Spleen (tissue), 11 donors: ENCODE measurements at regions not wholly inside any gene's neighbourhood (a gene's known extent, or its start where the extent isn't known, plus 50 kb on each side); places are given as distances from the start of the nearest gene placed in this dataset.

Experiments used
- DNase-seq: peaks from one replicate; pipeline ENCODE4 v3.0.0-alpha.2; 2020
- H3K27ac ChIP-seq, 8 donors: fragments of 200-600 bp; sonication (generic) in 7 of 8; 1 replicate in 4 of 8; 2 replicates in 4 of 8; pipeline versions ENCODE4 v1.5.0 to v1.8.0; 2016 to 2021; ENCODE audit warnings: inconsistent platforms in 4 of 8, mild to moderate bottlenecking in 4 of 8, moderate library complexity in 1 of 8
- H3K27me3 ChIP-seq, 7 donors: fragments of 200-600 bp; sonication (generic) in 6 of 7; replicated peaks in 1 of 7; 1 replicate in 4 of 7; 2 replicates in 3 of 7; pipeline versions ENCODE4 v1.5.0 to v1.8.0; 2016 to 2021; ENCODE audit warnings: inconsistent platforms in 3 of 7, mild to moderate bottlenecking in 1 of 7
- H3K36me3 ChIP-seq, 6 donors: fragments of 200-600 bp; sonication (generic) in 5 of 6; 1 replicate in 4 of 6; 2 replicates in 2 of 6; pipeline versions ENCODE4 v1.5.0 to v1.8.0; 2016 to 2021; ENCODE audit warnings: inconsistent platforms in 2 of 6
- H3K4me1 ChIP-seq, 6 donors: fragments of 200-600 bp; sonication (generic) in 5 of 6; 1 replicate in 3 of 6; 2 replicates in 3 of 6; pipeline versions ENCODE4 v1.5.0 to v1.8.0; 2016 to 2021; ENCODE audit warnings: inconsistent platforms in 3 of 6
- H3K4me3 ChIP-seq, 8 donors: fragments of 200-600 bp; sonication (generic) in 7 of 8; 1 replicate in 4 of 8; 2 replicates in 4 of 8; pipeline versions ENCODE4 v1.5.0 to v1.8.0; 2016 to 2021; ENCODE audit warnings: inconsistent platforms in 4 of 8, mild to moderate bottlenecking in 4 of 8, moderate library complexity in 2 of 8
- H3K9me3 ChIP-seq, 8 donors: fragments of 200-600 bp; sonication (generic) in 7 of 8; 1 replicate in 4 of 8; 2 replicates in 4 of 8; pipeline versions ENCODE4 v1.5.0 to v1.8.0; 2016 to 2021; ENCODE audit warnings: inconsistent platforms in 4 of 8
- POLR2A ChIP-seq, 3 donors: fragments of 450-650 bp; IDR thresholded peaks; one replicate each; pipeline ENCODE4 v1.5.1; 2017; ENCODE audit warnings: antibody characterized with exemption in 3 of 3, mild to moderate bottlenecking in 1 of 3
- POLR2AphosphoS5 ChIP-seq, 3 donors: sonication (generic); formaldehyde crosslinking; IDR thresholded peaks; one replicate each; pipeline ENCODE4 v1.5.1; 2017; ENCODE audit warnings: antibody characterized with exemption in 3 of 3
- WGBS, 5 donors: extraction: QIAGEN DNeasy Blood & Tissue Kit in 3 of 5; methylation state at CpG; one replicate each; pipeline versions ENCODE4 v1.1.5 to v1.1.7; 2013 to 2018; 5-methylcytosine and 5-hydroxymethylcytosine counted together
- intact Hi-C: fragments of 100-400 bp; cut with DNase I; formaldehyde crosslinking; loops from one replicate; pipeline ENCODE4 v1.15.0; 2023; ENCODE audit warnings: low total_unique reads
- TF ChIP-seq, protein P1 (sequence below), 11 experiments: fragments of 200-600 bp in 7 of 11; fragments of 450-650 bp in 4 of 11; sonication (generic) in 4 of 11; IDR thresholded peaks in 8 of 11; conservative IDR thresholded peaks in 3 of 11; 1 replicate in 7 of 11; 2 replicates in 4 of 11; pipeline versions ENCODE4 v1.4.0 to v1.8.0; 2016 to 2021; ENCODE audit warnings: antibody characterized with exemption in 11 of 11, inconsistent platforms in 4 of 11, mild to moderate bottlenecking in 1 of 11
- donor health status: healthy with polysubstance abuse.
- donor health status: DM: no; HTN: no; CAD: no; lungs with moderate emphysema.
- donor health status: DM: no; HTN: no; CAD: no.
- donor health status: Bipolar disorder and iron deficiency.
- donor health status: healthy.
- donor health status: DM: no; HTN: no; CAD: no.
- donor health status: DM: yes; HTN: yes; CAD: no.

DNA sequence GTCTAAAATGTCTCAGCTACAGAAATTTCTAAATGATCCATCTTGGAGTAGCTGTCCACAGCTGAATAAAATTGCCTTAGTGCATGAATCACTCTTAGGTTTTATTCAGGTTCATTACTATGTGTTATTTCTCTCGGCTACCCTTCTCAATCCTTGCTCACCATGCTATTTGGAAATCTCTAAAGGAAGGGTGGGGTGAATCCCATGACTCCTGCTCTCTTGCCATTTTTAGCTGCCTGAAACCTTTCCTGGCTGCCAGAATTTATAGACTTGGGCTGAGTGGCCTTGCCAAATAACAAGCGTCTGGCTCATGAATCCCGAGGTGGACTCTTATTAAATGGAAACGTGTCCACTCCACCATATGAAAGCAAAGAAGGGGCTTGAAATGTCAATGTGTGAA lies 936.1 kb upstream of the SOX9 start:
- no peaks in the 10 kb centered on the region for H3K9me3 ChIP-seq
- no peak overlapping the region for H3K27ac ChIP-seq
- no peak for DNase-seq
- no peak overlapping the region for H3K4me3 ChIP-seq
- no peaks in the 10 kb centered on the region for H3K36me3 ChIP-seq
- 59 to 77% (median 69%) methylated on average over 4 of the region's 4 CpGs for WGBS, 5 donors
- H3K27me3 ChIP-seq: no peaks in the 10 kb centered on the region
- no peaks in the 10 kb centered on the region for H3K4me1 ChIP-seq
- TF ChIP-seq, protein P1, sequence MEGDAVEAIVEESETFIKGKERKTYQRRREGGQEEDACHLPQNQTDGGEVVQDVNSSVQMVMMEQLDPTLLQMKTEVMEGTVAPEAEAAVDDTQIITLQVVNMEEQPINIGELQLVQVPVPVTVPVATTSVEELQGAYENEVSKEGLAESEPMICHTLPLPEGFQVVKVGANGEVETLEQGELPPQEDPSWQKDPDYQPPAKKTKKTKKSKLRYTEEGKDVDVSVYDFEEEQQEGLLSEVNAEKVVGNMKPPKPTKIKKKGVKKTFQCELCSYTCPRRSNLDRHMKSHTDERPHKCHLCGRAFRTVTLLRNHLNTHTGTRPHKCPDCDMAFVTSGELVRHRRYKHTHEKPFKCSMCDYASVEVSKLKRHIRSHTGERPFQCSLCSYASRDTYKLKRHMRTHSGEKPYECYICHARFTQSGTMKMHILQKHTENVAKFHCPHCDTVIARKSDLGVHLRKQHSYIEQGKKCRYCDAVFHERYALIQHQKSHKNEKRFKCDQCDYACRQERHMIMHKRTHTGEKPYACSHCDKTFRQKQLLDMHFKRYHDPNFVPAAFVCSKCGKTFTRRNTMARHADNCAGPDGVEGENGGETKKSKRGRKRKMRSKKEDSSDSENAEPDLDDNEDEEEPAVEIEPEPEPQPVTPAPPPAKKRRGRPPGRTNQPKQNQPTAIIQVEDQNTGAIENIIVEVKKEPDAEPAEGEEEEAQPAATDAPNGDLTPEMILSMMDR (IDR thresholded peaks at IDR 0.05 in 8 of 11, conservative IDR thresholded peaks at IDR 0.05 in 3 of 11): no peak
- TF ChIP-seq POLR2AphosphoS5 (IDR thresholded peaks at IDR 0.05) (no peak), POLR2A (IDR thresholded peaks at IDR 0.05) (no peak)
- intact Hi-C loops: no loop called here

DNA sequence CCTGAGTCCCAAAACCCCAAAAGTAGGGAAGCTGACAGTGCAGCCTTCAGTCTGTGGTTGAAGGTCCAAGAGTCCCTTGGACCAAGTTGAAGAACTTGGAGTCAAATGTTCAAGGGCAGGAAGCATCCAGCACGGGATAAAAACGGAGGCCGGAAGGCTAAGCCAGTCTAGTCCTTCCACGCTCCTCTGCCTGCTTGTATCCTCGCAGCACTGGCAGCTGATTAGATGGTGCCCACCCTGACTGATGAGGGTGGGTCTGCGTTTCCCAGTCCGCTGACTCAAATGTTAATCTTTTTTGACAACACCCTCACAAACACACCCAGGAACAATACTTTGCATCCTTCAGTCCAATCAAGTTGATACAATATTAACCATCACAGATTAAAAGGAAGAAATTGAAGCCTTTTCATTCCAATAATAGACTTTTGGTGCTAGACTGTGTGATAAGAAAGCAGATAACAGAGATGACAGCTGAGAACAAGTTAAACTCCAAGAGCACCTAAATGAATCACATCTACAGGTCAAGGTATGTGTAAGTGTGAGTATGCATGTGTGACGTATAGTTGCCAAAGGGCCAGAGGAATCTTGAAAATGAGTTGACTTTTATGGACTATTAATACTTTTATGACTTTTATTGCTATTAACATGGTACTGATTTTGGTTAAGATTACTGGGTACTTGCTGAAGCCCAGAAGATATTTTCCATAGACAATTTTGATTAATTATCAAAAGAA lies 933.5 kb upstream of the SOX9 start:
- no peak overlapping the region for H3K4me3 ChIP-seq

DNA sequence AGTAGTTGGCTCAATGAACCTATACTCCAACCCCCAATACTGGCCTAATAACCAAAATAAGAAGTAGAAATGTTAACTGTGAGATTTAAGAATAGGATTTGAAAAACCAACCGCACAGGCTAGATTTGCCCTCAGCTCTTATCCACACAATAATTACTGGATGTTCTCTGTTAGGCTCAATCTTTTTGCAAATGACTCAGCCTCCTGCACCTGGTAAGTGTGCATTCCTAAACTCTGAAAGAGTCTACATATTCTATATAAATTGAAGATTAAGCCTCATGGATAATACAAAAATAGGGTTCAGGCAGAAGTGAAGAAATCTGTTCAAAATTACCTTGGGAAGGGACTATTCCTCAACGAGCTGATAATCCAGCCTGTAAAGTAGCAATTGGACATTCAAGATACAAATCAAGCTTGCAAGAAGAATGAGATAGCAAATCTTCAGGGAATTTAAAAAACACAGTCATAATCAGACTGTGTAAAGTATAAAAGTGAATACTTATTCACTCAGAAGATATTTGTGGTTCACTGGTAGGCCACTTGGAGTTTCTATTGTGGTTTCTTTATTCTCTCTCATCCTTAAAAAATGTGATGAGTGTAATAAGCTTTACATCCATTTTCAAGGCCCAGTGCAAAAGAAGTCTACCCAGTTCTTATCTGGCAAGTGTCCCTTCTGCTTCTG lies 931.9 kb upstream of the SOX9 start:
- intact Hi-C loops: no loop called here
- no peak for DNase-seq
- Histone ChIP-seq H3K27ac (no peak overlapping the region), H3K27me3 (no peaks in the 10 kb centered on the region), H3K36me3 (no peaks in the 10 kb centered on the region), H3K4me1 (no peaks in the 10 kb centered on the region), H3K4me3 (no peak overlapping the region), H3K9me3 (no peaks in the 10 kb centered on the region)
- TF ChIP-seq POLR2A (IDR thresholded peaks at IDR 0.05) (no peak), POLR2AphosphoS5 (IDR thresholded peaks at IDR 0.05) (no peak)
- TF ChIP-seq, protein P1 (IDR thresholded peaks at IDR 0.05 in 8 of 11, conservative IDR thresholded peaks at IDR 0.05 in 3 of 11): no peak
- WGBS, 5 donors: 60 to 84% (median 76%) methylated on average over 2 of the region's 2 CpGs

More for the DNA sequence above, 933.5 kb upstream of the SOX9 start:
- H3K4me1 ChIP-seq: no peaks in the 10 kb centered on the region
- TF ChIP-seq POLR2AphosphoS5 (IDR thresholded peaks at IDR 0.05) (no peak), POLR2A (IDR thresholded peaks at IDR 0.05) (no peak)
- TF ChIP-seq, protein P1 (IDR thresholded peaks at IDR 0.05 in 8 of 11, conservative IDR thresholded peaks at IDR 0.05 in 3 of 11): no peak
- no peak for DNase-seq
- H3K36me3 ChIP-seq: no peaks in the 10 kb centered on the region
- no peak overlapping the region for H3K27ac ChIP-seq
- intact Hi-C loops: no loop called here
- 82 to 95% (median 88%) methylated on average over 8 of the region's 8 CpGs for WGBS, 5 donors
- no peaks in the 10 kb centered on the region for H3K27me3 ChIP-seq
- H3K9me3 ChIP-seq: no peaks in the 10 kb centered on the region

DNA sequence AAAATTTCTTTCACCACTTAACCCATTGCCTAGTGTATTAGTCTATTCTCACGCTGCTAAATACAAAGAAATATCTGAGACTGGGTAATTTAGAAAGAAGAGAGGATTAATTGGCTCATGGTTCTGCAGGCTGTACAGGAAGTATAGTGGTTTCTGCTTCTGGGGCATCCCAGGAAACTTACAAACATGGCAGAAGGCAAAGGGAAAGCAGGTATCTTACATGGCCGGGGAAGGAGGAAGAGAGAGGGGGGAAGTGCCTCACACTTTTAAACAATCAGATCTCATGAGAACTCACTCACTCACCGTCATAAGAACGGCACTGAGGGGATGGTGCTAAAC lies 931.4 kb upstream of the SOX9 start:
- H3K4me1 ChIP-seq: no peaks in the 10 kb centered on the region

More for the DNA sequence above, 931.4 kb upstream of the SOX9 start:
- H3K27ac ChIP-seq: no peak overlapping the region
- no peaks in the 10 kb centered on the region for H3K36me3 ChIP-seq
- H3K9me3 ChIP-seq: no peaks in the 10 kb centered on the region
- no peaks in the 10 kb centered on the region for H3K27me3 ChIP-seq
- TF ChIP-seq POLR2A (IDR thresholded peaks at IDR 0.05): no peak
- TF ChIP-seq, protein P1 (IDR thresholded peaks at IDR 0.05 in 8 of 11, conservative IDR thresholded peaks at IDR 0.05 in 3 of 11): no peak
- no peak for TF ChIP-seq POLR2AphosphoS5 (IDR thresholded peaks at IDR 0.05)
- WGBS, 5 donors: 70 to 94% (median 83%) methylated on average over 4 of the region's 4 CpGs
- intact Hi-C loops: no loop called here
- DNase-seq: no peak
- no peak overlapping the region for H3K4me3 ChIP-seq
